CD14-positive monocyte (primary cell): ENCODE measurements at regions not wholly inside any gene's neighbourhood (a gene's known extent, or its start where the extent isn't known, plus 50 kb on each side); places are given as distances from the start of the nearest gene placed in this dataset.

Source experiments
- DNase-seq, 3 donors: peaks; one replicate each; pipeline ENCODE4 v3.0.0-alpha.2; 2011 to 2022
- H2AFZ ChIP-seq: 2 replicates; pipeline ENCODE4 v1.6.0; 2012; ENCODE audit warnings: mild to moderate bottlenecking, low read depth, low read length, inconsistent platforms; ENCODE audit not compliant: insufficient read depth, poor library complexity, severe bottlenecking
- H3K27ac ChIP-seq, 2 donors: 1 replicate in 1 of 2; 2 replicates in 1 of 2; pipeline ENCODE4 v1.5.1; 2012 to 2013; ENCODE audit warnings: low read length in 2 of 2, control low read depth in 1 of 2, inconsistent platforms in 1 of 2, low read depth in 1 of 2, mild to moderate bottlenecking in 1 of 2
- H3K27me3 ChIP-seq, 2 donors: one replicate each; pipeline versions ENCODE4 v1.6.0 to v1.6.1; 2011 to 2013; ENCODE audit warnings: low read length in 2 of 2; ENCODE audit not compliant: control insufficient read depth in 2 of 2, insufficient read depth in 2 of 2
- H3K36me3 ChIP-seq, 2 donors: replicated peaks in 1 of 2; 1 replicate in 1 of 2; 2 replicates in 1 of 2; pipeline versions ENCODE4 v1.5.1 to v1.6.1; 2012 to 2013; ENCODE audit warnings: low read length in 2 of 2, control low read depth in 1 of 2, inconsistent platforms in 1 of 2, mild to moderate bottlenecking in 1 of 2; ENCODE audit not compliant: insufficient read depth in 2 of 2, control insufficient read depth in 1 of 2
- H3K4me1 ChIP-seq, 2 donors: 1 replicate in 1 of 2; 2 replicates in 1 of 2; pipeline versions ENCODE4 v1.5.1 to v1.6.1; 2012 to 2013; ENCODE audit warnings: low read length in 2 of 2, control low read depth in 1 of 2, inconsistent platforms in 1 of 2, mild to moderate bottlenecking in 1 of 2, moderate library complexity in 1 of 2; ENCODE audit not compliant: insufficient read depth in 2 of 2, control insufficient read depth in 1 of 2
- H3K4me2 ChIP-seq: replicated peaks from 2 replicates; pipeline ENCODE3; 2012; ENCODE audit warnings: low read length, moderate library complexity, mild to moderate bottlenecking; ENCODE audit not compliant: poor library complexity, severe bottlenecking; ENCODE audit errors: extremely low read depth
- H3K4me3 ChIP-seq, 3 experiments: fragments of 200-600 bp in 1 of 3; sonication (generic) in 1 of 3; replicated peaks in 1 of 3; 1 replicate in 2 of 3; 2 replicates in 1 of 3; pipeline ENCODE4 v1.5.1; 2011 to 2013; ENCODE audit warnings: low read length in 3 of 3, mild to moderate bottlenecking in 3 of 3, control low read depth in 2 of 3, low read depth in 2 of 3, inconsistent platforms in 1 of 3, moderate library complexity in 1 of 3
- H3K79me2 ChIP-seq: 2 replicates; pipeline ENCODE4 v1.6.0; 2012; ENCODE audit warnings: mild to moderate bottlenecking, control low read depth, inconsistent platforms, low read length, moderate library complexity; ENCODE audit not compliant: insufficient read depth
- H3K9ac ChIP-seq: 2 replicates; pipeline ENCODE4 v1.6.0; 2017; ENCODE audit warnings: low read length, mild to moderate bottlenecking; ENCODE audit not compliant: insufficient read depth, poor library complexity, severe bottlenecking
- H3K9me3 ChIP-seq, 2 donors: replicated peaks in 1 of 2; 1 replicate in 1 of 2; 2 replicates in 1 of 2; pipeline versions ENCODE4 v1.5.1 to v1.6.1; 2012 to 2013; ENCODE audit warnings: low read length in 2 of 2, control low read depth in 1 of 2; ENCODE audit not compliant: control insufficient read depth in 1 of 2, insufficient read depth in 1 of 2
- H4K20me1 ChIP-seq: 2 replicates; pipeline ENCODE4 v1.6.0; 2012; ENCODE audit warnings: mild to moderate bottlenecking, low read length, control low read depth, moderate library complexity; ENCODE audit not compliant: insufficient read depth
- H3K27ac Mint-ChIP-seq, 7 donors: one replicate each; pipeline ENCODE4 v1.8.0; 2020; ENCODE audit warnings: mild to moderate bottlenecking in 7 of 7, mixed read lengths in 7 of 7, moderate library complexity in 6 of 7, inconsistent platforms in 2 of 7
- H3K27me3 Mint-ChIP-seq, 3 donors: one replicate each; pipeline ENCODE4 v1.8.0; 2021 to 2022; ENCODE audit warnings: low read depth in 3 of 3, mild to moderate bottlenecking in 3 of 3, mixed read lengths in 3 of 3, moderate library complexity in 3 of 3, inconsistent platforms in 1 of 3
- H3K36me3 Mint-ChIP-seq, 2 donors: one replicate each; pipeline ENCODE4 v1.8.0; 2020; ENCODE audit warnings: mixed read lengths in 2 of 2, inconsistent platforms in 1 of 2, mild to moderate bottlenecking in 1 of 2
- H3K4me1 Mint-ChIP-seq: one replicate; pipeline ENCODE4 v1.8.0; 2020; ENCODE audit warnings: mild to moderate bottlenecking, mixed read lengths
- H3K4me3 Mint-ChIP-seq, 2 donors: one replicate each; pipeline ENCODE4 v1.8.0; 2020; ENCODE audit warnings: mild to moderate bottlenecking in 2 of 2, mixed read lengths in 2 of 2, moderate library complexity in 1 of 2
- H3K9me3 Mint-ChIP-seq, 7 donors: one replicate each; pipeline ENCODE4 v1.8.0; 2020 to 2022; ENCODE audit warnings: mixed read lengths in 7 of 7, mild to moderate bottlenecking in 6 of 7, moderate library complexity in 6 of 7, inconsistent platforms in 2 of 7
- CTCF ChIP-seq: fragments of 200-600 bp; IDR thresholded peaks from one replicate; pipeline ENCODE4 v1.8.0; 2022; ENCODE audit warnings: antibody characterized with exemption, mild to moderate bottlenecking
- whole genome bisulfite sequencing: methylation state at CpG from one replicate; pipeline ENCODE4 v1.1.5; 2013; ENCODE audit warnings: missing lambda C conversion rate; ENCODE audit not compliant: insufficient coverage; 5-methylcytosine and 5-hydroxymethylcytosine counted together
- intact Hi-C, 2 donors: fragments of 100-400 bp; cut with micrococcal nuclease; formaldehyde crosslinking; loops; one replicate each; pipeline versions ENCODE4 v1.15.0 to v1.15.1; 2023

GRCh38 chr10:56279270-56279669 is 81.8 kb downstream of the ZWINT start:
- no peaks in the 10 kb centered on the region for H3K4me1 ChIP-seq
- H3K9ac ChIP-seq, result no peak overlapping the region
- intact Hi-C loops, result no loop called here
- no peaks in the 10 kb centered on the region for H3K9me3 ChIP-seq
- H3K27me3 ChIP-seq, result no peaks in the 10 kb centered on the region
- Mint-ChIP-seq H3K9me3 (peaks cover 0 to 4% (median under 1%) of the 10 kb centered on the region in 7 donors), H3K36me3 (no peaks in the 10 kb centered on the region), H3K27me3 (peaks cover 0 to 1% (median 0%) of the 10 kb centered on the region in 3 donors), H3K4me1 (no peaks in the 10 kb centered on the region), H3K27ac (no peak overlapping the region), H3K4me3 (no peak overlapping the region)
- no peak for DNase-seq
- H3K4me3 ChIP-seq, result no peak overlapping the region
- H3K4me2 ChIP-seq, result no peak overlapping the region
- no peak for TF ChIP-seq CTCF
- no peak overlapping the region for H3K27ac ChIP-seq
- H2AFZ ChIP-seq, result no peak overlapping the region
- H3K79me2 ChIP-seq, result no peaks in the 10 kb centered on the region
- H4K20me1 ChIP-seq, result no peaks in the 10 kb centered on the region
- H3K36me3 ChIP-seq, result no peaks in the 10 kb centered on the region

- Mint-ChIP-seq H3K4me1 (no peaks in the 10 kb centered on the region), H3K9me3 (peaks cover 0 to 5% (median 0%) of the 10 kb centered on the region in 7 donors), H3K27ac (no peak overlapping the region), H3K36me3 (no peaks in the 10 kb centered on the region), H3K4me3 (no peak overlapping the region), H3K27me3 (no peaks in the 10 kb centered on the region)
- no peak for DNase-seq
- Histone ChIP-seq H3K27ac (no peak overlapping the region), H2AFZ (no peak overlapping the region), H3K4me3 (no peak overlapping the region), H3K4me2 (no peak overlapping the region), H3K27me3 (no peaks in the 10 kb centered on the region), H3K79me2 (no peaks in the 10 kb centered on the region), H3K4me1 (no peaks in the 10 kb centered on the region), H3K36me3 (no peaks in the 10 kb centered on the region), H3K9me3 (no peaks in the 10 kb centered on the region), H4K20me1 (no peaks in the 10 kb centered on the region), H3K9ac (no peak overlapping the region)
- TF ChIP-seq CTCF, result no peak
- no CpG with 5 or more reads among the region's 1 CpG for WGBS
- intact Hi-C loops, result no loop called here
Measured at GRCh38 chr10:56269181-56269580, 91.9 kb downstream of the ZWINT start.
